Gastroesophageal sphincter (tissue), 4 donors: ENCODE measurements at regions not wholly inside any gene's neighbourhood (a gene's known extent, or its start where the extent isn't known, plus 50 kb on each side); places are given as distances from the start of the nearest gene placed in this dataset.
A peak's percentile ranks its signal among the peaks of the same experiment; 100 is the strongest.

Source experiments
- ATAC-seq: fragments of 150-250 bp; one replicate; pipeline ENCODE4 v1.9.1; 2016; ENCODE audit warnings: mild to moderate bottlenecking, moderate library complexity
- H3K27ac ChIP-seq, 4 donors: fragments of 200-600 bp; sonication (generic) in 3 of 4; 1 replicate in 3 of 4; 2 replicates in 1 of 4; pipeline ENCODE4 v1.5.1; 2016 to 2019
- H3K27me3 ChIP-seq: fragments of 200-600 bp; sonication (generic); one replicate; pipeline ENCODE4 v1.5.1; 2019
- H3K36me3 ChIP-seq, 2 donors: fragments of 200-600 bp; sonication (generic); one replicate each; pipeline ENCODE4 v1.5.1; 2019; ENCODE audit warnings: control low read depth in 1 of 2
- H3K4me1 ChIP-seq, 3 donors: fragments of 200-600 bp; sonication (generic); 1 replicate in 2 of 3; 2 replicates in 1 of 3; pipeline ENCODE4 v1.5.1; 2016 to 2019; ENCODE audit warnings: control low read depth in 2 of 3
- H3K4me3 ChIP-seq, 2 donors: fragments of 200-600 bp; sonication (generic); one replicate each; pipeline ENCODE4 v1.5.1; 2019; ENCODE audit warnings: mild to moderate bottlenecking in 1 of 2, moderate library complexity in 1 of 2
- H3K9me3 ChIP-seq, 3 donors: fragments of 200-600 bp; sonication (generic); one replicate each; pipeline ENCODE4 v1.5.1; 2017 to 2019; ENCODE audit warnings: control low read depth in 2 of 3
- EP300 ChIP-seq: sonication (generic); formaldehyde crosslinking; IDR thresholded peaks from one replicate; pipeline ENCODE4 v1.6.1; 2017; ENCODE audit warnings: antibody characterized with exemption, mild to moderate bottlenecking
- POLR2A ChIP-seq, 2 donors: fragments of 450-650 bp; IDR thresholded peaks; one replicate each; pipeline ENCODE4 v1.6.1; 2017; ENCODE audit warnings: antibody characterized with exemption in 2 of 2, mild to moderate bottlenecking in 2 of 2, moderate library complexity in 1 of 2
- POLR2AphosphoS5 ChIP-seq: sonication (generic); formaldehyde crosslinking; IDR thresholded peaks from one replicate; pipeline ENCODE4 v1.6.1; 2017; ENCODE audit warnings: antibody characterized with exemption
- WGBS, 2 donors: methylation state at CpG; one replicate each; pipeline ENCODE4 v1.1.5; 2018; ENCODE audit warnings: low coverage in 1 of 2; 5-methylcytosine and 5-hydroxymethylcytosine counted together
- TF ChIP-seq, protein P1 (sequence below), 4 experiments: fragments of 200-600 bp in 2 of 4; fragments of 450-650 bp in 2 of 4; sonication (generic) in 1 of 4; IDR thresholded peaks; one replicate each; pipeline ENCODE4 v1.5.1; 2017 to 2019; ENCODE audit warnings: antibody characterized with exemption in 4 of 4, mild to moderate bottlenecking in 2 of 4, moderate library complexity in 2 of 4

- no peak for ATAC-seq
- Histone ChIP-seq H3K27me3 (peaks cover 66% of the 10 kb centered on the region), H3K4me3 (no peak overlapping the region), H3K9me3 (no peaks in the 10 kb centered on the region), H3K4me1 (peaks cover 0 to 6% (median 0%) of the 10 kb centered on the region in 3 donors), H3K27ac (peak overlapping the region in 1 of 4 donors; percentile 16), H3K36me3 (no peaks in the 10 kb centered on the region)
- TF ChIP-seq, protein P1, sequence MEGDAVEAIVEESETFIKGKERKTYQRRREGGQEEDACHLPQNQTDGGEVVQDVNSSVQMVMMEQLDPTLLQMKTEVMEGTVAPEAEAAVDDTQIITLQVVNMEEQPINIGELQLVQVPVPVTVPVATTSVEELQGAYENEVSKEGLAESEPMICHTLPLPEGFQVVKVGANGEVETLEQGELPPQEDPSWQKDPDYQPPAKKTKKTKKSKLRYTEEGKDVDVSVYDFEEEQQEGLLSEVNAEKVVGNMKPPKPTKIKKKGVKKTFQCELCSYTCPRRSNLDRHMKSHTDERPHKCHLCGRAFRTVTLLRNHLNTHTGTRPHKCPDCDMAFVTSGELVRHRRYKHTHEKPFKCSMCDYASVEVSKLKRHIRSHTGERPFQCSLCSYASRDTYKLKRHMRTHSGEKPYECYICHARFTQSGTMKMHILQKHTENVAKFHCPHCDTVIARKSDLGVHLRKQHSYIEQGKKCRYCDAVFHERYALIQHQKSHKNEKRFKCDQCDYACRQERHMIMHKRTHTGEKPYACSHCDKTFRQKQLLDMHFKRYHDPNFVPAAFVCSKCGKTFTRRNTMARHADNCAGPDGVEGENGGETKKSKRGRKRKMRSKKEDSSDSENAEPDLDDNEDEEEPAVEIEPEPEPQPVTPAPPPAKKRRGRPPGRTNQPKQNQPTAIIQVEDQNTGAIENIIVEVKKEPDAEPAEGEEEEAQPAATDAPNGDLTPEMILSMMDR (IDR thresholded peaks at IDR 0.05): no peak
- no peak for TF ChIP-seq POLR2A (IDR thresholded peaks at IDR 0.05)
- no peak for TF ChIP-seq POLR2AphosphoS5
- no peak for TF ChIP-seq EP300
- no CpG with 5 or more reads among the region's 15 CpGs for WGBS, 2 donors
Measured at GRCh38 chr1:2967329-2967725, 53.9 kb upstream of the ACTRT2 start.

DNA sequence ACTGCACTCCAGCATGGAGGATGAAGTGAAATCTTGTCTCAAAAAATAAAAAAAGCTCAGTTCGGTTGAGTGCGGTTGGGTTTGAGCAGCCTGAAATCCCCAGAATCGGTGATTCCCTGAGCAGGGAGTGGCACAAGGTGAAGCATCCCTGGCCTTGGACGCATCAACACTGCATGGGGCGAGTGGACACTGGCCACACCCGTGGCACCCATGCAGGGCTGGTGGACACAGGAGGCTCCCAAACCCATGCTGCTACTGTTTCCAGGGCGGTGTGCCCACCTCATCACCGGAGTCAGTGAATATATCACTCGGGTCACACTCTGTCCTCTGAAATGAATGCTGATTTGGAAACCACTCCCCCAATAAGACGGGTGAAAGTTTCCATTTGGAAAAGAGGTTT, 53.4 kb upstream of the ACTRT2 start:
- ATAC-seq: no peak
- TF ChIP-seq, protein P1 (IDR thresholded peaks at IDR 0.05): no peak
- no peak for TF ChIP-seq EP300
- no peak for TF ChIP-seq POLR2A (IDR thresholded peaks at IDR 0.05)
- TF ChIP-seq POLR2AphosphoS5: no peak
- Histone ChIP-seq H3K36me3 (no peaks in the 10 kb centered on the region), H3K27me3 (peaks cover 72% of the 10 kb centered on the region), H3K4me1 (peaks cover 0 to 6% (median 0%) of the 10 kb centered on the region in 3 donors), H3K4me3 (no peak overlapping the region), H3K9me3 (no peaks in the 10 kb centered on the region), H3K27ac (peak overlapping the region in 1 of 4 donors; percentile 16)
- WGBS, 2 donors: 34 to 58% methylated on average over 2 to 5 of the region's 10 CpGs

DNA sequence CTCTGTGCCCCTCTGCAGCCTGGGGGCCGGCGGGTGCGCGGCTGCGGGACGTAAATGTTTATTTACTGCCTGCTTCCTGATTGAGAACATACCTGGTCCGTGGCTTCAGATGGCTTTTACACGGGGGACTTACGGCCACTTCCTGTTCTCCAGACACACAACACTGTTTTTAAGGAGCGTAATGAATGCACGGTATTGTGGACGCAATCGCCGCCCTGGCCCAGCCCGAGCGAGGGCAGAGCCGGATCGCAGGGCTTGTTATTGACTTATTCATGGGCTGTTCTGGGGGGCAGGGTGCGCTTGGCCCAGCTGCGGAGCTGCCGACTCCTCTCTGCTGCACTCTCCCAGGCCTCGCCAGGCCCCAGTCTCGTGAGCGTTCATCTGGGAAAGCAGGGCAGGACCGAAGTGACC, 52.8 kb upstream of the ACTRT2 start:
- Histone ChIP-seq H3K36me3 (no peaks in the 10 kb centered on the region), H3K4me1 (peaks cover 0 to 6% (median 0%) of the 10 kb centered on the region in 3 donors), H3K9me3 (no peaks in the 10 kb centered on the region), H3K27ac (peak overlapping the region in 3 of 4 donors; percentile 51 to 68 (median 61)), H3K27me3 (peaks cover 76% of the 10 kb centered on the region), H3K4me3 (no peak overlapping the region)
- TF ChIP-seq, protein P1 (IDR thresholded peaks at IDR 0.05): no peak
- TF ChIP-seq POLR2A (IDR thresholded peaks at IDR 0.05) (no peak), EP300 (no peak)
- WGBS, 2 donors: 57 to 81% methylated on average over 7 to 9 of the region's 25 CpGs
- ATAC-seq: no peak

DNA sequence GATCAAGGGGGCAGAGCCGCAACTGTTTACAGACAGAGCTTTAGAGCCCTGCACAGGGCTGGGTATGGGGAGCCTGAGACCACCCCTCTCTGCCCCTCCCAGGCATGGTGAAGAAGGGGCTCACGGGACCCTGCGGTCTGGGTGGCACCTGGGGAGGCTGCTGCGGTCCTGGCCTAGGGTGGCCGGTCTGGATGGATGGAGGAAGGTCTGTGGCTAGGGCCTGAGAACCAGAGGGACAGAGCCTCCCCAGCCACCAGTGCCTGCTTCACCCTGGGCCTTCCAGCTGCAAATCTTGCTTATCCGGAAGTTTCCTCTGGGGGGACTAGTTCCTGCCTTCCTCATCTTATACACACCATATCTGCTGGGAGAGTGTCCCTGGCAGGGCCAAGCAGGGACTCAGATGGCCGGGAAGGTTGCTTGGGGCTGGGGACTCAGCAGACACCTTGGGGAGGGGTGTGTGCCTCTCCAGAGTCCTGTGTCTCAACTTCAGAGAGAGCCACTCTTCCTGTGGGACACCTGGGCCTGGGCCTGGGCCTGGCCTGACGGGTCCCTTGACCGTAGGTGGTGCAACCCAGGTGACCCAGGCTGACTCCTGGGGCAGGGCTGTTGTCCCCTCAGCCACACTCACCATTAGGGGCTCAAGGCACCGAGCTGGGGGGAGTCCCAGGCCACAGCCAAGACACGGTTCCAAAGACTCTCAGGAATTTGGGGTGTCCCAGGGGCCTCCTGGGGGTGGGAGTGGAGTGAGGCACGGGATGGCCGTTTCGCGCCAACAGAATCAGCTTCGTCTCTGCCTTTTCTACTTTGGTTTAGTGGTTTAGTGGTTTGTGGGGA, 52.0 kb upstream of the ACTRT2 start:
- no peaks in the 10 kb centered on the region for H3K36me3 ChIP-seq
- H3K27ac ChIP-seq: peak overlapping the region in 3 of 4 donors; percentile 51 to 68 (median 61)
- 100% methylated on average over 3 of the region's 16 CpGs; no CpG with 5 or more reads in 1 of the 2 donors for WGBS, 2 donors
- ATAC-seq: no peak
- H3K27me3 ChIP-seq: peaks cover 82% of the 10 kb centered on the region
- H3K4me3 ChIP-seq: no peak overlapping the region
- H3K4me1 ChIP-seq: peaks cover 0 to 6% (median 0%) of the 10 kb centered on the region in 3 donors
- TF ChIP-seq, protein P1 (IDR thresholded peaks at IDR 0.05): no peak
- TF ChIP-seq POLR2A (IDR thresholded peaks at IDR 0.05): no peak
- no peak for TF ChIP-seq POLR2AphosphoS5
- no peak for TF ChIP-seq EP300
- H3K9me3 ChIP-seq: no peaks in the 10 kb centered on the region

DNA sequence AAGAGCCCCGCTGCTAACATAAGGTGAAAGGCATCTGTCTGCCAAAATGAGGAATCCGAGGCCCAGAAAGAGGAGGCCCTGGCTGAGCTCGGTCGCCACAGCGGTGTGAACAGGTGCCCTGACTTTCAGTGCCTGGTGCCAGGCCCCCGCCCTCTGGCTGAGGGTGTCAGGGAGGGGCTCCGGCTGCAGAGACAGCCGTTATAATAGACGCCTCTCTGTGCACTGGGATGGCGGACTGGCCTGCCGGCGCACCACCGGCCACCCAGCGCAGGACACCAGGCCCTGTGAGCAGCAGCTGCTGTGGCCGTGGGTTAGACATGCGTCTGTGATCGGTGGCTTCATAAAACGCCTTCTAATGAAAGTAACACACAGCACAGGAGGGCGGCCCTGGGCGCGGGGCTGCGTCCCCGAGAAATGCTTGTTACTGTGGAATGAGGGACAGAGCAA, 51.4 kb upstream of the ACTRT2 start:
- peaks cover 83% of the 10 kb centered on the region for H3K27me3 ChIP-seq

More for the DNA sequence above, 51.4 kb upstream of the ACTRT2 start:
- Histone ChIP-seq H3K27ac (no peak overlapping the region), H3K36me3 (no peaks in the 10 kb centered on the region), H3K4me1 (peaks cover 0 to 6% (median 0%) of the 10 kb centered on the region in 3 donors), H3K4me3 (no peak overlapping the region), H3K9me3 (no peaks in the 10 kb centered on the region)
- WGBS, 2 donors: 81% methylated on average over 9 of the region's 23 CpGs; no CpG with 5 or more reads in 1 of the 2 donors
- TF ChIP-seq POLR2A (IDR thresholded peaks at IDR 0.05): no peak
- TF ChIP-seq EP300: no peak
- no peak for TF ChIP-seq POLR2AphosphoS5
- TF ChIP-seq, protein P1 (IDR thresholded peaks at IDR 0.05): no peak
- ATAC-seq: no peak
